ENCODE measurements at regions not wholly inside any gene's neighbourhood (a gene's known extent, or its start where the extent isn't known, plus 50 kb on each side); places are given as distances from the start of the nearest gene placed in this dataset.
A peak's percentile ranks its signal among the peaks of the same experiment; 100 is the strongest.

GRCh38 chr1:38138498-38139233 lies 92.1 kb upstream of the POU3F1 start:
- DNase-seq (ENCODE audit: low spot score) = peak; percentile 48
- peak overlapping the region; percentile 78 for H3K27ac Mint-ChIP-seq
- Histone ChIP-seq H3K27me3 (no peaks in the 10 kb centered on the region), H3K36me3 (no peaks in the 10 kb centered on the region), H3K79me2 (ENCODE audit: low read depth) (no peaks in the 10 kb centered on the region), H3F3A (ENCODE audit: low read depth) (peaks cover 28% of the 10 kb centered on the region), H3K4me3 (no peak overlapping the region), H3K27ac (no peak overlapping the region), H3K9me3 (ENCODE audit: low read depth) (no peaks in the 10 kb centered on the region), H2AFZ (replicated peaks) (no peak overlapping the region), H3K4me2 (no peak overlapping the region), H3K9ac (no peak overlapping the region), H4K20me1 (ENCODE audit: low read depth) (no peaks in the 10 kb centered on the region), H3K4me1 (peaks cover 41% of the 10 kb centered on the region)
- peaks cover 16% of the 10 kb centered on the region for H3K27me3 Mint-ChIP-seq (ENCODE audit: insufficient read depth, low read depth)
- H3K9me3 Mint-ChIP-seq = peaks cover under 1% of the 10 kb centered on the region
- no peak for TF ChIP-seq EZH2phosphoT487 (IDR thresholded peaks at IDR 0.05)
- no peak for TF ChIP-seq EZH2 (IDR thresholded peaks at IDR 0.05)
- TF ChIP-seq CTCF (IDR thresholded peaks at IDR 0.05) = no peak
- no peak overlapping the region for H3K4me3 Mint-ChIP-seq
- peaks cover 57% of the 10 kb centered on the region for H3K4me1 Mint-ChIP-seq
- H3K36me3 Mint-ChIP-seq = no peaks in the 10 kb centered on the region

- no peaks in the 10 kb centered on the region for H3K27me3 ChIP-seq
- peaks cover 62% of the 10 kb centered on the region for H3K4me1 Mint-ChIP-seq
- no peak overlapping the region for H3K27ac Mint-ChIP-seq
These were observed 90.6 kb upstream of the POU3F1 start for GRCh38 chr1:38137164-38137563.

GRCh38 chr1:38135625-38136414 lies 89.2 kb upstream of the POU3F1 start:
- peak; percentile 51 for DNase-seq (ENCODE audit: low spot score)

More at GRCh38 chr1:38137164-38137563, 90.6 kb upstream of the POU3F1 start:
- no peak overlapping the region for H3K9ac ChIP-seq
- Mint-ChIP-seq H3K36me3 (no peaks in the 10 kb centered on the region), H3K9me3 (no peaks in the 10 kb centered on the region), H3K4me3 (peak overlapping the region; percentile 58), H3K27me3 (ENCODE audit: insufficient read depth, low read depth) (peaks cover 17% of the 10 kb centered on the region)
- TF ChIP-seq CTCF (IDR thresholded peaks at IDR 0.05) (no peak), EZH2phosphoT487 (IDR thresholded peaks at IDR 0.05) (no peak), EZH2 (IDR thresholded peaks at IDR 0.05) (no peak)
- no peak overlapping the region for H2AFZ ChIP-seq (replicated peaks)
- no peaks in the 10 kb centered on the region for H3K9me3 ChIP-seq (ENCODE audit: low read depth)
- no peak overlapping the region for H3K27ac ChIP-seq
- no peak for DNase-seq (ENCODE audit: low spot score)
- H3K36me3 ChIP-seq = no peaks in the 10 kb centered on the region
- H4K20me1 ChIP-seq (ENCODE audit: low read depth) = no peaks in the 10 kb centered on the region
- H3K4me1 ChIP-seq = peaks cover 45% of the 10 kb centered on the region
- H3K79me2 ChIP-seq (ENCODE audit: low read depth) = no peaks in the 10 kb centered on the region
- no peak overlapping the region for H3K4me2 ChIP-seq
- peaks cover 28% of the 10 kb centered on the region for H3F3A ChIP-seq (ENCODE audit: low read depth)
- H3K4me3 ChIP-seq = no peak overlapping the region

More at GRCh38 chr1:38135625-38136414, 89.2 kb upstream of the POU3F1 start:
- H3K27ac Mint-ChIP-seq = peak overlapping the region; percentile 51
- no peaks in the 10 kb centered on the region for H3K9me3 ChIP-seq (ENCODE audit: low read depth)
- no peak for TF ChIP-seq EZH2phosphoT487 (IDR thresholded peaks at IDR 0.05)
- no peak for TF ChIP-seq EZH2 (IDR thresholded peaks at IDR 0.05)
- TF ChIP-seq CTCF (IDR thresholded peaks at IDR 0.05) = no peak
- peaks cover 22% of the 10 kb centered on the region for H3F3A ChIP-seq (ENCODE audit: low read depth)
- H2AFZ ChIP-seq (replicated peaks) = no peak overlapping the region
- no peaks in the 10 kb centered on the region for H4K20me1 ChIP-seq (ENCODE audit: low read depth)
- H3K4me1 Mint-ChIP-seq = peaks cover 62% of the 10 kb centered on the region
- H3K27ac ChIP-seq = no peak overlapping the region
- H3K27me3 ChIP-seq = no peaks in the 10 kb centered on the region
- H3K4me2 ChIP-seq = peak overlapping the region; percentile 31
- H3K79me2 ChIP-seq (ENCODE audit: low read depth) = no peaks in the 10 kb centered on the region
- H3K9ac ChIP-seq = no peak overlapping the region
- no peak overlapping the region for H3K4me3 Mint-ChIP-seq
- peaks cover 35% of the 10 kb centered on the region for H3K4me1 ChIP-seq
- no peak overlapping the region for H3K4me3 ChIP-seq
- H3K9me3 Mint-ChIP-seq = no peaks in the 10 kb centered on the region
- H3K27me3 Mint-ChIP-seq (ENCODE audit: insufficient read depth, low read depth) = peaks cover 17% of the 10 kb centered on the region
- no peaks in the 10 kb centered on the region for H3K36me3 Mint-ChIP-seq
- H3K36me3 ChIP-seq = no peaks in the 10 kb centered on the region
